ENCODE measurements at regions not wholly inside any gene's neighbourhood (a gene's known extent, or its start where the extent isn't known, plus 50 kb on each side); places are given as distances from the start of the nearest gene placed in this dataset.
A peak's percentile ranks its signal among the peaks of the same experiment; 100 is the strongest.
"Not testable (repeated sequence)": the region's sequence is repeated elsewhere in the genome, so short reads cannot be mapped to it uniquely, and the experiment has no call there.

GRCh38 chr6:95879856-95880255 is 135.9 kb upstream of the FUT9 start:
- Mint-ChIP-seq H3K36me3 (ENCODE audit: low read depth, unreplicated experiment) (no peaks in the 10 kb centered on the region), H3K27me3 (ENCODE audit: unreplicated experiment) (no peaks in the 10 kb centered on the region), H3K9me3 (ENCODE audit: unreplicated experiment) (no peaks in the 10 kb centered on the region), H3K27ac (ENCODE audit: unreplicated experiment) (no peak overlapping the region), H3K4me1 (ENCODE audit: unreplicated experiment) (no peaks in the 10 kb centered on the region), H3K4me3 (ENCODE audit: unreplicated experiment) (no peak overlapping the region)
- no peak for TF ChIP-seq CTCF (IDR thresholded peaks at IDR 0.05; ENCODE audit: unreplicated experiment)
- no peak for DNase-seq (ENCODE audit: low spot score)

DNA sequence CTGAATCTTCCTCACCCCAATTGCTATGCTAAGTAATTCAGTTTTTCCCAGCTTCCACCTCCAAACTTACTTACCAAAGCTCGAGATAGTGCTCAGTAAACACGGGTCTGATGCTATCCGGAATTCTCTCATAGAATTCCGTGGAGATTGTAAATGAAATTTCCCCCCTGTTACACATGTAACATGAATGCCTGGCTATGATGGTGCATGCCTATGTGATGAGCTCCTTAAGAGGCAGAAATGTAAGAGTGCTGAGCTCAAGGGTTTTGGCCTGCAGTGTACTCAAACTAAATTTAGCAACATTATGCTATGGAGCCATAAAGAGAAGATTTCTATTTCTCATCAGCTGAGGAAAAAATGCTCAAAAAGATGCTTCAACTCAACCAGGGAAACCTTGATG is 133.4 kb upstream of the FUT9 start:
- Mint-ChIP-seq H3K36me3 (ENCODE audit: low read depth, unreplicated experiment) (no peaks in the 10 kb centered on the region), H3K27me3 (ENCODE audit: unreplicated experiment) (no peaks in the 10 kb centered on the region), H3K27ac (ENCODE audit: unreplicated experiment) (no peak overlapping the region), H3K4me1 (ENCODE audit: unreplicated experiment) (no peaks in the 10 kb centered on the region), H3K4me3 (ENCODE audit: unreplicated experiment) (no peak overlapping the region), H3K9me3 (ENCODE audit: unreplicated experiment) (no peaks in the 10 kb centered on the region)
- TF ChIP-seq CTCF (IDR thresholded peaks at IDR 0.05; ENCODE audit: unreplicated experiment): no peak
- DNase-seq (ENCODE audit: low spot score): no peak

DNA sequence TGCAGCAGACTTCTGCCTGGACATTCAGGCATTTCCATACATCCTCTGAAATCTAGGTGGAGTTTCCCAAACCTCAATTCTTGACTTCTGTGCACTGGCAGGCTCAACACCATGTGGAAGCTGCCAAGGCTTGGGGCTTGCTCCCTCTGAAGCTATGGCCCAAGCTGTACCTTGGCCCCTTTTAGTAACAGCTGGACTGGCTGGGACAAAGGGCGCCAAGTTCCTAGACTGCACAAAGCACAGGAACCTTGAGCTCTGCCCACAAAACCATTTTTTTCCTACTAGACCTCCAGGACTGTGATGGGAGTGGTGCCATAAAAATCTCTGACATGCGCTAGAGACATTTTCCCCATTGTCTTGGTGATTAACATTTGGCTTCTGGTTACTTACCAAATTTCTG is 127.1 kb upstream of the FUT9 start:
- not testable (repeated sequence) for DNase-seq (ENCODE audit: low spot score); H3K27ac Mint-ChIP-seq (ENCODE audit: unreplicated experiment); H3K4me1 Mint-ChIP-seq (ENCODE audit: unreplicated experiment); H3K9me3 Mint-ChIP-seq (ENCODE audit: unreplicated experiment); H3K36me3 Mint-ChIP-seq (ENCODE audit: low read depth, unreplicated experiment); H3K27me3 Mint-ChIP-seq (ENCODE audit: unreplicated experiment); H3K4me3 Mint-ChIP-seq (ENCODE audit: unreplicated experiment)

DNA sequence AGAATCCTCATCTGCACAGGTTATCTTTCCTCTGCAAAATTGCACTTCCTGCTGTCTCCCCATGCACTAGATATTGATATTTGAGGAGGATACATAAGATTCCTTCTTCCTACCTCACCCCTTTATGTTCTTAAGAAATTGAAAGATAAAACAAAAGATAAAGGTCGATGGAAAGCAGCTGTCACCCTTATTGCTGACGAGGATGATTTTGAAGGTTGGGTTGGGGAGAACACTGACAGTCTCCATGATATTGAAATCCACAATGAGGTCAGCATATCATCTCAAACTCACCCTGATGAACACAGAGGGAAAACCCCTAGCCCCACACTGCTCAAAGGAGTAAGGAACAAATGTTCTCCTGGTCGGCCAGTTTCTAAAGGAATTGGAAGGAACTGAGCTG is 110.6 kb upstream of the FUT9 start:
- no peak for TF ChIP-seq CTCF (IDR thresholded peaks at IDR 0.05; ENCODE audit: unreplicated experiment)
- Mint-ChIP-seq H3K9me3 (ENCODE audit: unreplicated experiment) (no peaks in the 10 kb centered on the region), H3K36me3 (ENCODE audit: low read depth, unreplicated experiment) (no peaks in the 10 kb centered on the region), H3K4me3 (ENCODE audit: unreplicated experiment) (no peak overlapping the region), H3K27ac (ENCODE audit: unreplicated experiment) (no peak overlapping the region), H3K27me3 (ENCODE audit: unreplicated experiment) (no peaks in the 10 kb centered on the region), H3K4me1 (ENCODE audit: unreplicated experiment) (no peaks in the 10 kb centered on the region)
- DNase-seq (ENCODE audit: low spot score): no peak

DNA sequence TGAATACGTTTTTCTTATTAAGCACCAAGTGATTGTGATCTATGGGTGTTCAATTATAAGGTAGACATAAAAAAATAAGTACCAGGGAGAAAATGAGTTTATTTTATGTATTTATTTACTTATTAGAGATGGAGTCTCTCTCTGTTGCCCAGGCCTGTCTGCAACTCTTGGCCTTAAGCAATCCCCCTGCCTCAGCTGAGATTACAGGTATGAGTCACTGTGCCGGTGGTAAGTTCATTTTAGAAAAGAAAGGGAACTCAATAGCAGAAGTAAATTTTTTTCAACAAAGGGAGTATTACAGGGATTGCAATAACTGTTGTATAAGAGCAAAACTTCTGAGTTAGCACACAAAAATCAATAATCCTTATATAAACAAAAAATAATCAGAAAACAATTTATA is 98.7 kb upstream of the FUT9 start:
- Mint-ChIP-seq H3K4me3 (ENCODE audit: unreplicated experiment) (no peak overlapping the region), H3K9me3 (ENCODE audit: unreplicated experiment) (no peaks in the 10 kb centered on the region), H3K27ac (ENCODE audit: unreplicated experiment) (no peak overlapping the region), H3K4me1 (ENCODE audit: unreplicated experiment) (no peaks in the 10 kb centered on the region), H3K27me3 (ENCODE audit: unreplicated experiment) (no peaks in the 10 kb centered on the region), H3K36me3 (ENCODE audit: low read depth, unreplicated experiment) (no peaks in the 10 kb centered on the region)
- no peak for DNase-seq (ENCODE audit: low spot score)
- no peak for TF ChIP-seq CTCF (IDR thresholded peaks at IDR 0.05; ENCODE audit: unreplicated experiment)

GRCh38 chr6:95923518-95923917 is 92.3 kb upstream of the FUT9 start:
- H3K4me1 Mint-ChIP-seq (ENCODE audit: unreplicated experiment): no peaks in the 10 kb centered on the region
- TF ChIP-seq CTCF (IDR thresholded peaks at IDR 0.05; ENCODE audit: unreplicated experiment): peak; percentile 49
- H3K4me3 Mint-ChIP-seq (ENCODE audit: unreplicated experiment): no peak overlapping the region
- H3K27me3 Mint-ChIP-seq (ENCODE audit: unreplicated experiment): no peaks in the 10 kb centered on the region
- no peak overlapping the region for H3K27ac Mint-ChIP-seq (ENCODE audit: unreplicated experiment)
- DNase-seq (ENCODE audit: low spot score): peak; percentile 18
- no peaks in the 10 kb centered on the region for H3K36me3 Mint-ChIP-seq (ENCODE audit: low read depth, unreplicated experiment)
- H3K9me3 Mint-ChIP-seq (ENCODE audit: unreplicated experiment): no peaks in the 10 kb centered on the region

Measured in endothelial cell (in vitro differentiated cells).